GM21737 (cell line): ENCODE measurements at regions not wholly inside any gene's neighbourhood (a gene's known extent, or its start where the extent isn't known, plus 50 kb on each side); places are given as distances from the start of the nearest gene placed in this dataset.

Experiments
- ATAC-seq: cut with Tn5 transposase; IDR thresholded peaks from one replicate; pipeline ENCODE4 v1.9.1; 2021; ENCODE audit warnings: mild to moderate bottlenecking, moderate library complexity; ENCODE audit not compliant: unreplicated experiment

GRCh38 chr4:58935332-58935731 is 1825.1 kb upstream of the IGFBP7 start:
- no peak for ATAC-seq

- ATAC-seq, result no peak
Measured at GRCh38 chr4:58936436-58936835, 1826.3 kb upstream of the IGFBP7 start.

- no peak for ATAC-seq
Measured at GRCh38 chr4:58940167-58940566, 1830.0 kb upstream of the IGFBP7 start.

- no peak for ATAC-seq
Measured at GRCh38 chr4:58941286-58941685, 1831.1 kb upstream of the IGFBP7 start.

- ATAC-seq, result no peak
Measured at GRCh38 chr4:58953575-58953974, 1843.4 kb upstream of the IGFBP7 start.

DNA sequence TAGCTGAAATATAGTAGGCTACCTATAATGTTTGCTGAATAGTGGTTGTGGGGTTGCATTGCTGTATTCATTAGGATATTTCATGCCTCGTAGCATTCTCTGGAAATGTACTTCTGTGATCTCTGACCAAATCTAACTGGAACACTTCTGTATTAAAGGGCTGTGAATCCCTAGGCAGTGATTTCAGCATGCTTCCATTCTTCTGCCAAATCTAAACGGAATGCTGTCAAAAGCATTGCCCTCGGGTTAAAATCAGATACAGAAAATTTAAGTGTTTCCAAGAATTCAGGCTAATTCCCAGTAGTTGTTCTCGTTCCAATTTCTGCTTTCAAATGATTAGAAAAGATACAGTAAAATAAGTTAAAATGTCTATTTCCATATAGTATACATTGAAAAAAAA is 1847.5 kb upstream of the IGFBP7 start:
- ATAC-seq, result no peak

DNA sequence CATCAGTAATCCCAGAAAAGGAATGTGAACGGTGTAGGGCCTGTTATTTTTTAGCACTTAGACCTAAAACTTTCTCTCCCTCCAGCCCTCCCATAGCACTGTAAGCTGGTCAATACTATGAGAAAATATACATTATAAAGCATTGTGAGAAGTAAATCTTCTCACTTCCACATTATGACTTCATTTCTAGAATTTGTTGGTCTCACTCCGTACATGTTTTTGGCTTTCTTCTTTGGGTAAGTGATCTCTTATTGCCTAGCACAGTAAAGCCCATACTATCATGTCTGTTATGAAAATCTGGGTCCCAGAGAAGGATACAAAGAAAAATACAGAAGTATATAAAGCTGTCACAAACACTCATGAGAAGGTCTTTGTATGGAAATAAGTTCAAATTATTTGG is 1851.1 kb upstream of the IGFBP7 start:
- no peak for ATAC-seq

DNA sequence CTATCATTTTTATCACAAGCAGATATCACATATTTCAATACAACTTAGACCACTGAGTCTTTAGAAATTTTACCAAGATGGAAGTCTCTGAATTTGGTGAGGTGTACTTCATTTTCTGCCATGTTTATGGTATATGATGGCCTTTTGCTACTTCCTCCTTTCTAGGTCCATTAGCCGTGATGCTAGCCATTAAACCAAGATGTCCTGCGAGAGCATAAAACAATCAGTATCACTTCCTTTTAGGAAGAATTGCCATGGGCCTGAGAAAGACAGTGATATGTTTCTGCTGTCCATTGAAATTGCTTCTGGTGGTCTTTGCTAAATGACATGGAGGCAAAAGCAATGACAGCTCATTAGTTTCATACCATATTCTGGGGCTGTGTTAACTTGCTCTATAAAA is 1851.7 kb upstream of the IGFBP7 start:
- no peak for ATAC-seq

DNA sequence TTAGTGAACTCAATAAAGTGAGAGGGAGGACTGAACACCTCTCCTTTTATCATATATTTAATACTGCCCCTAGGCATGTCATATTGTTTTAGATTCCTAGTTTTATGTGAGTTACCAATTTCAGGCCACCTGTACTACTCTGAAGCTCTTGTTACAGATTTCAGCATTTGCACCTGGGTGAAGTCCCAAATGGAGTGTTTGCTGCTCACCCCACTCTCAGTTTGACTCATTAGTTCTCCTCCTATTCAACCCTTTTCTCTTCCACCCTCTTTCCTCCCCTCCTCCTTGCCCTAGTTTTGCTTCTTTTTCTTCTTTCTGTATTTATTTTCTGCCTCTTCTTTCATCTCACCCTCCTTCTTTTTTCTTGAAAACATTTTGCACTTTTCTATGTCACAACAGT is 1852.2 kb upstream of the IGFBP7 start:
- ATAC-seq, result no peak

DNA sequence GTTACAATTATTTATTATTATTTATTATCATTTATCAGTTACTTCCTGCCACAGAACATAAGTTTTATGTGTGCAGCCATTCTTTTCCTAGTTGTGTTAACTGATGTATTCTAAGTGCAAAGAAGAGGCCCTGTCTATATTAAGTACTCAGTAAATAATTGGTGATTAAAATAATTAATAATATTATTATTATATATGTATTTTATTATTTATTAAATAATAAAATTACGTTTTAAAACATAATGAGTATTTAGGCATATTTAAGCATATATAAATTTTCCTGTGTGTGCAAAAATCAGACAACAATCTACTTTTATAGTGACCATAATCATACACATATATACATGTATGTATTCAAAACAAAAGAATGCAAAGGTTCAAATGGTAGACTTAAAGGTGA is 1871.6 kb upstream of the IGFBP7 start:
- ATAC-seq, result no peak

GRCh38 chr4:58983887-58984286 is 1873.7 kb upstream of the IGFBP7 start:
- no peak for ATAC-seq

GRCh38 chr4:59002148-59002547 is 1892.0 kb upstream of the IGFBP7 start:
- ATAC-seq, result no peak

DNA sequence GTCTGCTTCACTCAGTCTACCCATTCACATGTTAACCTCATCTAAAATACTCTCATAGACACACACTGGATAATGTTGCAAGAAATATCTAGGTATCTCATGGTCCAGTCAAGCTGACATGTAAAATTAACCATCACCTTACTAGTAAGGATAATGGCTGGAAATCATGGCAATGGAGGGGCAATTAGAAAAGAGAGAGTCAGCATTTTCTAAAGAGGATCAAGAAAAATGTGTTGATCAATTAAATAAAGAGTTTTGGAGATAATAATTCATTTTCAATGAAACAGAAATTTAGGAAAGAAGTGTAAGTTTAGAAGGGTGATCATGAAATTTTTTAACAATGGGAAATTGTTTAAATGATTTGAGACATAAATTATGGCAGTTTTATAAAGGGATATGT is 1914.1 kb upstream of the IGFBP7 start:
- ATAC-seq, result no peak

- no peak for ATAC-seq
Measured at GRCh38 chr4:59037812-59038211, 1927.6 kb upstream of the IGFBP7 start.

DNA sequence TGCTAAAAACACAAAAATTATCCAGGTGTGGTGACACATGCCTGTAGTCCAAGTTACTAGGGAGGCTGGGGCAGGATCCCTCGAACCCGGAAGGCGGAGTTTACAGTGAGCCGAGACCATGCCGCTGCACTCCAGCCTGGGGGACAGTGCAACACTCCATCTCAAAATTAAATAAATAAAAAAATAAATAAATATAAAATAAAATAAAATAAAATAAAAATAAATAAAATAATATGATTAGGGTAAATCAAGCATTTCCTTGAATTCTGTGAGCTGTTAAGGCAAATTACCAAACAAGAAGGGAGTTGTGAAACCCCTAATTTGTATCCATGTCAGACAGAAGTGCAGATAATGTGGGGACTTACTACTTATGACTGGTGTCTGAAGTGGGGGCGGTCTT is 1928.9 kb upstream of the IGFBP7 start:
- no peak for ATAC-seq

DNA sequence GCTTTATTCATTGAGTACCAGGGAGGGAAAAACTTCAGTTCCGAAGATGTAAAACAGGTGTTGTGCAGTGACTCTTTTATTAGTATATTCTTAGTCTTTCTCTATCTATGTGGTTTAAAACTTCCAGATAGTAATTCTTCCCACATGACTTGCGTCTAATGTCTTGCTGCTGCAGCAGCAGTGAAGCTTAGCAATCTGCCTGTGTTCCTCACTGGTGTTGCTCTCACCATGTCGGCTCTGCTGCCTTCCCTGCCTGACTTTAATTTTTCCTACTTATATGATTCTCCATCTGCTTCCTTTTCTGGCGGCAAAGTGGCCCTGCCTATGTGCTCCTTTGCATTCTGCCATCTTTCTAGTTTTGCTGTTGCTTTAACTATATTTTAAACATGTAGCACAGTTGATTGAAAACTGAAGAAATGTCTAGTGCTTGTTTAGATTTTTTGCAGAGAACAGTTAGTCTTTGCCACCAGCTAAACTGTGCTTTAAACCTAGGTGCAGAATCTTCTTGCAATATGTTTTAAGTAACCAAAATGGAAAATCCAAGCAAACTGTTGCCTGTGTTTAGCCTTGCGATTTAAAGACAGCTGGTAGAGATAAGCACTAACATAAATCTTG is 1934.2 kb upstream of the IGFBP7 start:
- ATAC-seq, result no peak

- ATAC-seq, result no peak
Measured at GRCh38 chr4:59054086-59054485, 1943.9 kb upstream of the IGFBP7 start.

- no peak for ATAC-seq
Measured at GRCh38 chr4:59057804-59058203, 1947.6 kb upstream of the IGFBP7 start.

- ATAC-seq, result no peak
Measured at GRCh38 chr4:59058543-59058942, 1948.4 kb upstream of the IGFBP7 start.

DNA sequence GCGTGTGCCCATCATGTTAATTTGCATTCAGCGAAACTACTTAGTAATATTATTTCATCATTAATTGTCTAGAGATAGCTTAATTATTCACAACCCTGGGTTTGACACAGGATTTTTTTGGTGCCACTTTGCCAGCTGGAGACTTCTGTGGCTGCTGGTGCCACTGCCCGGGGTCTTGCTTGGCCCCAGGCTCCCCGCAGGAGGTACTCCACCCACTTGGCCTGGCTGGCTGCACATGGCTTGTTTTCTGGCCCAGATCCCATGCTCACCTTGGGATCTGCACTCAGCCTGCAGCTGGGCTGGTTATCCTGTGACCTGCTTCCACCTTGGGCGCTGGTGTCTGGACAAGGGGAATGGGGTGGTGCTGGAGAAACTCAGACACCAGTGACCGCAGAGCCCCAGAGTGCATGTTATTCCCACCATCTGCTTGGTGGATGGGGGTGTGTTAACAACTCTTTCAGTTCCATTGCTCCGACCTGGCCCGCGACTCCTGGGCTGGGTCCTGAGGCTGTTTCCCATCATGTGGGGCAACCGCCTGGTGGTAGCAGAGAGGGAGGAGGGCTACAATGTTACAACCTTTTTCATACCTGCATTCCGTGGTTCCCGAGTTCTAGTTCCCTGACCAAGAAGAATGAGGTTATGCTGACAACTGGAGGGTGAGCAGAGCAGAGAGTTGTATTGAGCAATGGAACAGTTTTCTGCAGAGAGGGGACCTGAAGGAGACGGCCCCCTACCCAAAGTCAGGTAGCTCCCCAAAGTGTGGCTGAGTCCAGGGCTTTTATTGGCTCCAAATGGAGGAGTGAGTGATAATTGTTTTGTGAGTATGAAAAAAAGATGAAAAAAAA is 1950.0 kb upstream of the IGFBP7 start:
- no peak for ATAC-seq

DNA sequence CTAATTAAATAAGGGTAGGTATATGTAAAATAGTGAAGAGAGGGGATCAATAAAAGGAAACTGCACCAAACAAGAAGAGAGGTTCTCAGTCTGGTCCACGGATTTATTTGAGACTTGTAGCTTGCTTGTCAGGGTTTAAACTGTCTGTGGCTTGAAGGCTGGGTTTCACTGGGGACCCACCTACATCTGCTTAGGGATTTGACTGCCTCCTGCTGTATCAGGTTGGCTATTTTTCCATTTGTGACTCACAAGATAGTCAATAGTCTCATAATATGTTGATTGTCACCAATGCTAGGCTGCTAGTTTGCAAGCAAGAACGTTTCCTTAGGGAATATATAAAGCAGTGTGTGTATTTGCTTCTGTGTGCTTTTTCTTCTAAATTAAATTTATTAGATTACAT is 1950.7 kb upstream of the IGFBP7 start:
- ATAC-seq, result no peak

GRCh38 chr4:59063015-59063720 is 1953.0 kb upstream of the IGFBP7 start:
- no peak for ATAC-seq
